Stomach (tissue), 8 donors: ENCODE measurements at regions not wholly inside any gene's neighbourhood (a gene's known extent, or its start where the extent isn't known, plus 50 kb on each side); places are given as distances from the start of the nearest gene placed in this dataset.

Experiments used
- DNase-seq, 2 donors: peaks; one replicate each; pipeline versions ENCODE4 v3.0.0 to v3.0.0-alpha.2; 2013 to 2019
- H3K27ac ChIP-seq, 5 donors: fragments of 200-600 bp in 4 of 5; sonication (generic) in 4 of 5; one replicate each; pipeline ENCODE4 v1.5.1; 2013 to 2019; ENCODE audit warnings: mild to moderate bottlenecking in 1 of 5, moderate library complexity in 1 of 5
- H3K27me3 ChIP-seq, 3 donors: fragments of 200-600 bp; sonication (generic); one replicate each; pipeline ENCODE4 v1.5.1; 2017 to 2019; ENCODE audit warnings: mixed run types in 1 of 3
- H3K36me3 ChIP-seq, 4 donors: fragments of 200-600 bp; sonication (generic); 1 replicate in 3 of 4; 2 replicates in 1 of 4; pipeline ENCODE4 v1.5.1; 2016 to 2019
- H3K4me1 ChIP-seq, 4 donors: fragments of 200-600 bp; sonication (generic); one replicate each; pipeline ENCODE4 v1.5.1; 2016 to 2019
- H3K4me3 ChIP-seq, 4 donors: fragments of 200-600 bp; sonication (generic) in 3 of 4; one replicate each; pipeline ENCODE4 v1.5.1; 2016 to 2019; ENCODE audit warnings: mild to moderate bottlenecking in 1 of 4
- H3K9me3 ChIP-seq, 4 donors: fragments of 200-600 bp; sonication (generic); one replicate each; pipeline ENCODE4 v1.5.1; 2016 to 2019
- EP300 ChIP-seq: sonication (generic); formaldehyde crosslinking; IDR thresholded peaks from one replicate; pipeline ENCODE4 v1.6.1; 2017; ENCODE audit warnings: antibody characterized with exemption
- POLR2A ChIP-seq, 4 donors: fragments of 450-650 bp; IDR thresholded peaks; one replicate each; pipeline ENCODE4 v1.6.1; 2016; ENCODE audit warnings: antibody characterized with exemption in 4 of 4, control low read depth in 2 of 4, mild to moderate bottlenecking in 1 of 4, moderate library complexity in 1 of 4
- POLR2AphosphoS5 ChIP-seq, 3 donors: sonication (generic); formaldehyde crosslinking; IDR thresholded peaks; one replicate each; pipeline ENCODE4 v1.6.1; 2016; ENCODE audit warnings: antibody characterized with exemption in 3 of 3
- WGBS, 5 donors: extraction: QIAGEN DNeasy Blood & Tissue Kit in 3 of 5; methylation state at CpG; one replicate each; pipeline versions ENCODE4 v1.1.5 to v1.1.7; 2013 to 2018; 5-methylcytosine and 5-hydroxymethylcytosine counted together
- intact Hi-C: fragments of 100-400 bp; cut with DNase I; formaldehyde crosslinking; loops from one replicate; pipeline ENCODE4 v1.15.1; 2023; ENCODE audit warnings: low total_unique reads
- TF ChIP-seq, protein P1 (sequence below), 7 experiments: fragments of 450-650 bp in 4 of 7; fragments of 200-600 bp in 3 of 7; sonication (generic) in 3 of 7; IDR thresholded peaks; one replicate each; pipeline ENCODE4 v1.5.1; 2016 to 2019; ENCODE audit warnings: antibody characterized with exemption in 7 of 7, control low read depth in 2 of 7, mild to moderate bottlenecking in 1 of 7
- donor health status: healthy with polysubstance abuse.
- donor health status: Bipolar disorder and iron deficiency.
- donor health status: healthy.

DNA sequence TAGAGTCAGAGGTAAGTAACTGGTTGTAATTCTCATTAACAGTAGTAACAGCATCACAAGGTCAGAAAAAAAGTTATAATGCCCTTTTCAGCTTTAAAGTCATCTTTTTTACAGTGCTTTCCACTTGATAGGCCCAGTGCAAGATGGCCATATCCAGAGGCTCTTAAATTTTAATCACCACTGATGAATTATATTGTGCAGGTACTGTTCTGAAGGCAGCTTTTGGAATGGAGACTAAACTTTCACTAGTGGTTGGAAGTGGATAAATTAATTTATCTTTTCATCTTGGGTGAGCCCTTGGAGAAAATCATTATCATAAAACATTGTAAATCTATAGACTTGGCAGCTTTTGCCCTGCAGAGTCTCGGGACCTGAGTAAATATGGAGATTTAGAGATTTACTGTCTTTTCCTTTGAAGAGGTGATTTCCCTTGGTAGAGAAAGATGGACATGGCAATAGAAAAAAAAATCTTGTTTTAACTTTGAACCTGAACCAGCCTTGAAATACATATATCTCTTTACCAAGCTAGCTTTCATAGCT lies 969.1 kb upstream of the NOVA1 start:
- Histone ChIP-seq H3K27me3 (no peaks in the 10 kb centered on the region), H3K4me3 (no peak overlapping the region), H3K9me3 (no peaks in the 10 kb centered on the region), H3K4me1 (no peaks in the 10 kb centered on the region), H3K36me3 (no peaks in the 10 kb centered on the region), H3K27ac (no peak overlapping the region)
- TF ChIP-seq, protein P1, sequence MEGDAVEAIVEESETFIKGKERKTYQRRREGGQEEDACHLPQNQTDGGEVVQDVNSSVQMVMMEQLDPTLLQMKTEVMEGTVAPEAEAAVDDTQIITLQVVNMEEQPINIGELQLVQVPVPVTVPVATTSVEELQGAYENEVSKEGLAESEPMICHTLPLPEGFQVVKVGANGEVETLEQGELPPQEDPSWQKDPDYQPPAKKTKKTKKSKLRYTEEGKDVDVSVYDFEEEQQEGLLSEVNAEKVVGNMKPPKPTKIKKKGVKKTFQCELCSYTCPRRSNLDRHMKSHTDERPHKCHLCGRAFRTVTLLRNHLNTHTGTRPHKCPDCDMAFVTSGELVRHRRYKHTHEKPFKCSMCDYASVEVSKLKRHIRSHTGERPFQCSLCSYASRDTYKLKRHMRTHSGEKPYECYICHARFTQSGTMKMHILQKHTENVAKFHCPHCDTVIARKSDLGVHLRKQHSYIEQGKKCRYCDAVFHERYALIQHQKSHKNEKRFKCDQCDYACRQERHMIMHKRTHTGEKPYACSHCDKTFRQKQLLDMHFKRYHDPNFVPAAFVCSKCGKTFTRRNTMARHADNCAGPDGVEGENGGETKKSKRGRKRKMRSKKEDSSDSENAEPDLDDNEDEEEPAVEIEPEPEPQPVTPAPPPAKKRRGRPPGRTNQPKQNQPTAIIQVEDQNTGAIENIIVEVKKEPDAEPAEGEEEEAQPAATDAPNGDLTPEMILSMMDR (IDR thresholded peaks at IDR 0.05), result no peak
- TF ChIP-seq EP300, result no peak
- TF ChIP-seq POLR2AphosphoS5 (IDR thresholded peaks at IDR 0.05), result no peak
- TF ChIP-seq POLR2A (IDR thresholded peaks at IDR 0.05), result no peak
- 15 to 48% (median 34%) methylated on average over 1 of the region's 1 CpG for WGBS, 5 donors
- no peak for DNase-seq
- intact Hi-C loops, result no loop called here

DNA sequence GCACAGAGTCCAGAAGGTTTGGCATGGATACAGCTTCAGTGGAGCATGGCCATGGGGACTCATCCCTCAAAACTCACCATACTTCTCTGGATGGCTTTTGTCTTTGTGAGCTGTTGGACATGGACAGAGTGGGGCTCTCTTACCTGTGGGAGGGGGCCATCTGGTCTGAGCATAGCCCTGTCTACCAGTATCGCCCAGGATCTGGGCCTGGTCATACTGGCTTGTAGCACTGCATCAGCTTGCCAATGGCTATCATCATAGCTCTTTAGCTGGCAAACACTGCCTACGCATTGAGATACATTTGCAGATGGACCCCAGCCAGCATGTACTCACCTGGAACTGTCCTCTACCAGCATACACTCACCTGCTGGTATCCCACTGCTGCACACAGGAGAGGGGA lies 975.2 kb upstream of the NOVA1 start:
- Histone ChIP-seq H3K36me3 (no peaks in the 10 kb centered on the region), H3K9me3 (peaks cover 0 to 21% (median 5%) of the 10 kb centered on the region in 4 donors), H3K4me1 (no peaks in the 10 kb centered on the region), H3K4me3 (no peak overlapping the region), H3K27ac (no peak overlapping the region), H3K27me3 (no peaks in the 10 kb centered on the region)
- DNase-seq, result no peak
- WGBS, 5 donors, result 65 to 96% (median 95%) methylated on average over 2 of the region's 2 CpGs
- intact Hi-C loops, result no loop called here
- TF ChIP-seq, protein P1 (IDR thresholded peaks at IDR 0.05), result no peak
- TF ChIP-seq POLR2AphosphoS5 (IDR thresholded peaks at IDR 0.05) (no peak), POLR2A (IDR thresholded peaks at IDR 0.05) (no peak), EP300 (no peak)

DNA sequence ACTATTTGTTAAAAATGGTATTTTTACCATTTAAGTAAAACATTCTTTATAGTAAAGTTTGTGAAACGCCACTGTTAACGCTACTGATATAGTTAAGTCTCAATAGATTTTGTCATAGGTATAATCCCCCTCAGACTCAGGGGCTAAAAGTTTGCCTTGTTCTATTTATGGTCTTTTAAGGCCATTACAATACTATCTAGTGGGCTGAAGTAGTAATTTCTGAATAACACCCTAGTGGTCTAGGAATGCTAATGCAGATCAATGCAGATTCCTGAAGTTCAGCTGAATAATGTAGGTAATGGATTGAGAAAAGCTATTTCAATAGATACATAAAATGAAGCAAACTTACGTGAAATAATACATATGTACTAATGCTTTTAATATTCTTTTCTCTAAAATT lies 989.3 kb upstream of the NOVA1 start:
- TF ChIP-seq, protein P1 (IDR thresholded peaks at IDR 0.05), result no peak
- intact Hi-C loops, result no loop called here
- Histone ChIP-seq H3K4me1 (no peaks in the 10 kb centered on the region), H3K27me3 (no peaks in the 10 kb centered on the region), H3K27ac (no peak overlapping the region), H3K4me3 (no peak overlapping the region), H3K9me3 (no peaks in the 10 kb centered on the region), H3K36me3 (no peaks in the 10 kb centered on the region)
- WGBS, 5 donors, result 57 to 82% (median 65%) methylated on average over 3 of the region's 3 CpGs
- no peak for DNase-seq

- Histone ChIP-seq H3K4me3 (no peak overlapping the region), H3K36me3 (no peaks in the 10 kb centered on the region), H3K27ac (no peak overlapping the region), H3K27me3 (no peaks in the 10 kb centered on the region), H3K4me1 (no peaks in the 10 kb centered on the region), H3K9me3 (peaks cover 0 to 4% (median 0%) of the 10 kb centered on the region in 4 donors)
- intact Hi-C loops, result no loop called here
- TF ChIP-seq EP300 (no peak), POLR2A (IDR thresholded peaks at IDR 0.05) (no peak), POLR2AphosphoS5 (IDR thresholded peaks at IDR 0.05) (no peak)
- TF ChIP-seq, protein P1 (IDR thresholded peaks at IDR 0.05), result no peak
- 43 to 56% (median 51%) methylated on average over 3 of the region's 3 CpGs for WGBS, 5 donors
- peak in 1 of 2 donors; percentile 30 for DNase-seq
Observed at GRCh38 chr14:27605282-27605681, 1007.4 kb upstream of the NOVA1 start.
